HG03280 (cell line): ENCODE measurements at regions not wholly inside any gene's neighbourhood (a gene's known extent, or its start where the extent isn't known, plus 50 kb on each side); places are given as distances from the start of the nearest gene placed in this dataset.

Experiments
- ATAC-seq: cut with Tn5 transposase; IDR thresholded peaks from one replicate; pipeline ENCODE4 v1.9.1; 2021; ENCODE audit warnings: mild to moderate bottlenecking, moderate library complexity; ENCODE audit not compliant: unreplicated experiment

DNA sequence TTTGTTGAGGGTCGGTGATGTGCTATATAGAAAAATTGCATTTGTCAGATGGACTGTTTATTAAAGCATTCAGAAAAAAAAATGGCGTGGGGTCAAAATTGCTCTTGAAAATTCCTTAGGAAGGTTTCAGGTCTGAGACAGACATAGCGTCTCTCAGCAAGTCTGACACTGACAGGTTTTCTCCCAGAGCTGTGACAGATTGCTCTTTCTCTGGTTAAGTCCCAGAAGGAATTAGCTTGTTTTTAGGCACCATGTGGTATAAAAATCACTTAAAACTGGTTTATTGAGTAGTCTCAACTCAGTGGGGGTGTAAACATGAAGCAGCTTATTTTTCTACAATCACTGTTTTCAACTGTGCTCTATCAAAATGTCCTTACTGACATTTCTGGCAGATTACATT is 1379.8 kb downstream of the MAT2B start:
- ATAC-seq = no peak

- ATAC-seq = no peak
Observed at GRCh38 chr5:164893071-164893470, 1387.7 kb downstream of the MAT2B start.

DNA sequence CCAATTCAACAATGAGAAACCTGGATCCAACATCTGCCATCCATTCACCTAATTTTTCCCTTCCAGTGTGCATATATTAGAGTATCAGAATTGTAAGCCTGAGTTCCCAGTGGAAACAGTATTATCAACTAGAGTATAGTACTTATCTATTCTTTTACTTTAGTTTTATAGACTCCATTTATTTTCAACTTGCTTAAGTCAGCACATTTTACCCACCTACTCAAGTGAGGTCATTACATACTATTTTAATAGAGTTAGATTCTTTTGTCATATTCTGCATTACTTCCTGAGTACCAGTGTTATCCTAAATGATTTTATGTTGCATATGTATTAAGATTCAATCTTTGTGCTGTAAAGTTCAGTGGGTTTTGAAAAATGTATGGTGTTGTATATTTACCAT is 1393.3 kb downstream of the MAT2B start:
- ATAC-seq = no peak

DNA sequence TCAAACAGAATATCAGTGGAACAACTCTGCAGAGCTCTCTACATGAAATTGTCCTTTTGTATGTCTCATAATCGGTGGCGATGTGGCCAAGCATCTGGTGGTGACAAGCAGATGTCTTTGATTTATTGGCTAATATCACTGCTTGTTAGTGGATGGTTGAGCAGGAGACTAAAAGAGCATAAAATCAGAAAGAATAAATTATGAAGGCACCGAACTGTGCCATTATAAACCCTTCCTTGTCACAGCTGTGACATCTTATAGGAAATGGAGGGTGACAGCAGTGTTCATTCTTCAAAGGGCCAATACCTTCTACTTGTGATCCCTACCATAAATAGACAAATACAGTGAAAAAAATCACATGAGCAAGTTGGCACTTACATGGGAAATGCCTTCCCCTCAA is 1404.3 kb downstream of the MAT2B start:
- ATAC-seq = no peak

GRCh38 chr5:164921722-164922121 is 1416.3 kb downstream of the MAT2B start:
- no peak for ATAC-seq

DNA sequence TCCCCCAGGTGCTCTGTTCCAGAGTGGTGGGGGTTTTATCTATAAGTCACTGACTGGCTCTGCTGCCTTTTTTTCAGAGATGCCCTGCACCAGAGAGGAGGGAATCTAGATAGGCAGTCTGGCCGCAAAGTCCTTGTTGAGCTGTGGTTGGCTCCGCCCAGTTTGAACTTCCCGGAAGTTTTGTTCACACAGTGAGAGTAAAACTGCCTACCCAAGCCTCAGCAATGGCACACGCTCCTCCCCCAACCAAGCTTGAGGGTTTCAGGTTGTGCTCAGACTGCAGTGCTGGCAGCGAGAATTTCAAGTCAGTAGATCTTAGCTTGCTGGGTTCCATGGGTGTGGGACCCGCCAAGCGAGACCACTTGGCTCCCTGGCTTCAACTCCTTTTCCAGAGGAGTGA is 1428.6 kb downstream of the MAT2B start:
- ATAC-seq = no peak

- no peak for ATAC-seq
Observed at GRCh38 chr5:164934561-164934960, 1429.1 kb downstream of the MAT2B start.

- ATAC-seq = no peak
Observed at GRCh38 chr5:164941132-164941531, 1435.7 kb downstream of the MAT2B start.

GRCh38 chr5:164950927-164951326 is 1445.5 kb downstream of the MAT2B start:
- ATAC-seq = no peak

DNA sequence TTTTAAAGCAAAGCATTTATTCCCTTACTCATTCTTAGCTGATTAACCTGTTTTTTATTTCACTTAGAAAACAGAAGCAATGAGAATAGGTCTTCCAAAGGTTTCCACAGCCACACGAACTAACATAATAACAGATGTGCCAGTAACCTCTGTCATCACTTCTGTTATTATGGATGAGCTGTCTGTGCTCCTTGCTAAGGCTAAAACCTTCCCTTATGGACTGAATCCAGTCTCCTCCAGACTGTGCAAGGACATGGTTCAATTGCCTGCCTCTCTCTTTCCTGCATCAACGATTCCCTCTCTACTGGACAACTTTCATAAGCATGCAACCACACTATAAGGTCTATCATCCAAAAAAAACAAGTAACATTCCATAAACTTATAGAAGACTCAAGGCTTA is 1446.2 kb downstream of the MAT2B start:
- no peak for ATAC-seq

DNA sequence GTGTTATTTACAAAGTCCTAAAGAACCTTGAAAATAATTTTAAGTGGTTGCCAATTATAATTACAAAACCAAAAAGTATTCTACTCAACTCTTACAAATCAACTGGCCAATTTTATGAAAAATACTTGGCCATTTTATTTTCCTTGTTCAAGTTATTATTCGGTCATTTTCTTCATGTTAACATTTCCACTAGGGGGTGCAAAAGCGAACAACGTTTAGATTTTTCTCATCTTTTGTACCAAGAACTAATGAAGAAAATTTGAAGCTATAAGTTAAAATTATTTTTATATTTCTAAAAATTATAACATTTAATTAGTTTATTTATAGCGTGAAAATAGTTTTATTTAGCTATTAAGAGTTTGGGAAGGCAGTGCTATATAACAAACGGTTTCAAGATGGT is 1453.3 kb downstream of the MAT2B start:
- ATAC-seq = no peak

DNA sequence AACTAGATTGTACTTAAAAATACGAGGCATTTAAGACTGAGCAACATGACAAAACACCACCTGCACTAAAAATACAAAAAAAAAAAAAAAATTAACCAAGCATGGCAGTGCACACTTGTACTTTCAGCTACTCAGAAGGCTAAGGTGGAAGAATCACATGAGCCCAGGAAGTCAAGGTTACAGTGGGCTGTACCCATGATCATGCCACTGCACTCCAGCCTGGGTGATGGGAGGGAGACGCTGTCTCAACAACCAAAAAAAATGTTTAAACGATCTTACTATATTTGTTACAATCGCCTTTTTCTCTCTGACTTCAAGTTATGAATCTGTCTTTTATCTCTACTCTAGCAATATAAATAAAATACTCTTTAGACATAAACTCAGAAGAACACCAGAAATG is 1454.3 kb downstream of the MAT2B start:
- no peak for ATAC-seq

GRCh38 chr5:164962329-164962961 is 1457.0 kb downstream of the MAT2B start:
- ATAC-seq = no peak

GRCh38 chr5:164966611-164967010 is 1461.2 kb downstream of the MAT2B start:
- no peak for ATAC-seq

DNA sequence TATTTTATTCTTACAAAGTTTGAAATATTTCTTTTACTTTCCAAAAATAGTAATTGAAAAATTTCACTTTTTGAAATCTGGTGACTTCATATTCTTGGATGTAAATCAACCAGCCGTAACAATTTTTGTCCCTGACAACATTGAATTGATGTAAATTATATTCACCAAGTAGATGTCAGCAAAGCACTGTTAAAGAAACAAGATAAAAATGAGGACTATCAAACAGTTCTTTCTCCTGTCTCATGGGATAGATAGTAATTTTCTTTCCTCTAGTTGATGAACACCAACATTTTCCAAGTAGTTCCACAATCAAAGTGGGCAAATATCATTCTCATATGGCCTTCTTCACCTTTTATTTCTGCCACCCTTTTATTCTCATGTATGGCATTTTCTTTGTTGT is 1461.9 kb downstream of the MAT2B start:
- no peak for ATAC-seq

DNA sequence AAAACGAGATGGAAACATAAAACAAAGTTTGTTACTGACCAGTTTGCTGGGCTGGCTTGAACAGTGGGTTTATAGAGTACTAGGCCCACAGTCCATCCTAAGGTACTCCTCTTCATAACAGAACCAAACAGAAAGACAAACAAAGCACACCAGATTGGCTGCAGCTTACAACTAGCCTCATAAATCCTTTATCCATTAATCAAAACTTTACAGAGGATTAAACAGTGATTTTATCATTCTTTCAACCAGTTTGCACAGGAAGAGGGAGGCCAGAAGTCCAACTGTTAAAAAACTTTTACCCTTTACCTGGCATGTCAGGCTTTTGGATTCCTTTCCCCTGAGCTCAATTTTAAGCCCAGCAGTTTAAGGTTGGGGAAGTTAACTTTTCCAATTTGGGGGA is 1467.6 kb downstream of the MAT2B start:
- no peak for ATAC-seq

GRCh38 chr5:164975986-164976385 is 1470.6 kb downstream of the MAT2B start:
- no peak for ATAC-seq

DNA sequence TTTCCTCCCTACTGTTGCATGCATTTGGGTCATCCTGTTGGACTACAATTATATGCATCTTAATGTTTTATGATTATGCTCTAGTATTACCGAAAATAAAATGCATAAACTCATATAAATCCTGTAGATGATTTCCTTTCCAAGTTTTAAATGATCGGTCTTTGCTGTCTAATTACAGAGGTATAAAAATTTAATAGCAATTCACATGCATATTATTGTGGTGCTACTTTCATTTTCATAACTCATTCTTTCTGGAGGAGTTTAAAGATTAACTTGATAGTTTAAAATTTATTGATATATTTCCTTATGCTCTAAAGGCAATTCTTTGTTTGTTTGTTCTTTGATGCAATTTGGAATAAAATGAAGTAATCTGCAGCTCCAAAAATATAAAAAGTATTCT is 1475.1 kb downstream of the MAT2B start:
- no peak for ATAC-seq

DNA sequence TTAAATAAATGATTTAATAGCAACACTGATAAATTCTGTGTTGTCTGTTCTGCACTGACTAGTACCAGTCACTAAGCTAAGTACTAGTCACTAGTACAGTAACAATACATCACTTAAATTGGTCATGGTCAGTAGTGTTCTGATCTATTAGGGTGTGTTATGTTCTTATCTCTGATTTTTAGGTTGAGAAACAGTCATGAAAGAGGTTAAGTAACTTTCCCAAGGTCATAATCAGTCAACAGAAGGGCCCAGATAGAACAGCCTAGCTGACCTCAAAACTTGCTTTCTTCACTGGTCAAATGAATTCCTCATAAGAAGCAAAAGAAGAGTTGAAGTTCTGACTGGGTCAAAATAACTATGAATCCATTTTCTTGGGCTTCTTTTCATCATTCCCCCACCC is 1492.7 kb downstream of the MAT2B start:
- no peak for ATAC-seq

DNA sequence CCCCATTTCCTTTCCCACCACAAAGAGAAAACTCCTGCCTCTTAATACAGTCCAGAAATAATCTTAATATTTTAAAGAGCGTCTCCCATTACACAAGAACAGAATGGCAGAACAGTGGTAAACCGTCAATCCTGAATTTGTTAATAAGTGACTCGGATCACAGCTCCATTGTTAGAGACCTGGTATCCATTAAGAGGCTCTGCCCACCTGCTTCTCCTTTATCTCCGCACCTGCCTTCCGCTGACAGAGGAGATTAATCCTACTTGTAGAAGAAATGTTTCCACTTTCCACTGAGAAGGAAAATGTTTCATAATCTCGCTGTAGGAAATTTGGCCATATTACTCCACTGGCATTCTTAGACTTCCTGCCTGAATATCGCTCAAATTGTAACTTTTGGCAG is 1493.2 kb downstream of the MAT2B start:
- no peak for ATAC-seq

DNA sequence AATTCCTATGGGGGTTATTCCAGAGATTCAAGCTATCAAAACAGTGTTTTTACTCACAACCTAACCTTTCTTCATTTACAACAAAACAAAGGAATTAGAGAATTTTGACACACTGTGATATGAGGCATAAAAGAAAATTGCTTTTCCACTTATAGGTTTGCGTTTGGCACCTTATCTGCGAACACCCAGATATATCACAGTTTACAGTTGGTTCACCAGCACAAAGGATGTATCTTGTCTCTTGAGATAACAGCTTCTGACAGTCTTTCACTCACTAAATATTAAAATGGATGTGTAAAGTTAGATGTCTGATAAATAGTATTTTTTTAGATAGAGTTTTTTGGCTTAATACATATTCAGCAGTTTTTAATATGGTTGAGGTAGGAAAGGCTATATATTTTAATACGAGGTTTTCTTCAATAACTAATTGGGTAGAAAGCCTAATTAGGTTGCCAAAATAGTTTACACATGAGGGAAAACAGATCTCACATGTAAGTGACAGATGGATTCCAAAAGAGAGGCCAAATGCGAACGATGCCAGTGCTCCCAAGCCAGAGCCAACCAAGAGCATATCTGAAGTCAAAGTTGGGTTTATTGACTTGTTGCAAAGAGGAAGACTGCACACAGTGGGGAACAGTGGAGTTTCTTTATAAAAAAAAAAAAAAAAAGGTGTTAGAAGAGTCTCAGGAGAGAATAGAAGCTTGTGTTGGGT is 1495.2 kb downstream of the MAT2B start:
- ATAC-seq = no peak

GRCh38 chr5:165003283-165003682 is 1497.9 kb downstream of the MAT2B start:
- no peak for ATAC-seq

- no peak for ATAC-seq
Observed at GRCh38 chr5:165004175-165004574, 1498.8 kb downstream of the MAT2B start.
